ENCODE measurements at regions not wholly inside any gene's neighbourhood (a gene's known extent, or its start where the extent isn't known, plus 50 kb on each side); places are given as distances from the start of the nearest gene placed in this dataset.

DNA sequence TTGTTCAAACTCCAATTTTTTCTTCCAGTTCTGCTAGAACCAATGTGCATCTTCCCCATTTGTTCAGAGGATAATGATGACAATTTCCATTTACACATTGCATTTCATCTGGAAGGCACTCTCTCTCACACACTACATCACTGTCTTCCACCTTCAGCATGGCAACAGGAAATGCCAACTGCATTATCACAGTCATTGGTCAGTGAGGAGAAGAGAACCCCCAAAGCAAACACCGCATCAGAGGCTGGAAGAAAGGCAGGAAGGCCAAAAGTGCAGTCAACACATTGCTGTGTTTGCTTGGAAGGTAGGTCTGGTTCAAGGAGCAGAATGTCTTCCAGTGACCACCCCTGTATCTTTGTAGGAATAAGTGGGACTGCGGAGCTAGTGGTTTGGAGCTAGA, 192.2 kb upstream of the RHOBTB1 start:
- no peak for TF ChIP-seq POLR2AphosphoS5 (IDR thresholded peaks at IDR 0.05)
- TF ChIP-seq, protein P1, sequence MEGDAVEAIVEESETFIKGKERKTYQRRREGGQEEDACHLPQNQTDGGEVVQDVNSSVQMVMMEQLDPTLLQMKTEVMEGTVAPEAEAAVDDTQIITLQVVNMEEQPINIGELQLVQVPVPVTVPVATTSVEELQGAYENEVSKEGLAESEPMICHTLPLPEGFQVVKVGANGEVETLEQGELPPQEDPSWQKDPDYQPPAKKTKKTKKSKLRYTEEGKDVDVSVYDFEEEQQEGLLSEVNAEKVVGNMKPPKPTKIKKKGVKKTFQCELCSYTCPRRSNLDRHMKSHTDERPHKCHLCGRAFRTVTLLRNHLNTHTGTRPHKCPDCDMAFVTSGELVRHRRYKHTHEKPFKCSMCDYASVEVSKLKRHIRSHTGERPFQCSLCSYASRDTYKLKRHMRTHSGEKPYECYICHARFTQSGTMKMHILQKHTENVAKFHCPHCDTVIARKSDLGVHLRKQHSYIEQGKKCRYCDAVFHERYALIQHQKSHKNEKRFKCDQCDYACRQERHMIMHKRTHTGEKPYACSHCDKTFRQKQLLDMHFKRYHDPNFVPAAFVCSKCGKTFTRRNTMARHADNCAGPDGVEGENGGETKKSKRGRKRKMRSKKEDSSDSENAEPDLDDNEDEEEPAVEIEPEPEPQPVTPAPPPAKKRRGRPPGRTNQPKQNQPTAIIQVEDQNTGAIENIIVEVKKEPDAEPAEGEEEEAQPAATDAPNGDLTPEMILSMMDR (IDR thresholded peaks at IDR 0.05): no peak
